ENCODE measurements at regions not wholly inside any gene's neighbourhood (a gene's known extent, or its start where the extent isn't known, plus 50 kb on each side); places are given as distances from the start of the nearest gene placed in this dataset.
"Not testable (repeated sequence)": the region's sequence is repeated elsewhere in the genome, so short reads cannot be mapped to it uniquely, and the experiment has no call there.

DNA sequence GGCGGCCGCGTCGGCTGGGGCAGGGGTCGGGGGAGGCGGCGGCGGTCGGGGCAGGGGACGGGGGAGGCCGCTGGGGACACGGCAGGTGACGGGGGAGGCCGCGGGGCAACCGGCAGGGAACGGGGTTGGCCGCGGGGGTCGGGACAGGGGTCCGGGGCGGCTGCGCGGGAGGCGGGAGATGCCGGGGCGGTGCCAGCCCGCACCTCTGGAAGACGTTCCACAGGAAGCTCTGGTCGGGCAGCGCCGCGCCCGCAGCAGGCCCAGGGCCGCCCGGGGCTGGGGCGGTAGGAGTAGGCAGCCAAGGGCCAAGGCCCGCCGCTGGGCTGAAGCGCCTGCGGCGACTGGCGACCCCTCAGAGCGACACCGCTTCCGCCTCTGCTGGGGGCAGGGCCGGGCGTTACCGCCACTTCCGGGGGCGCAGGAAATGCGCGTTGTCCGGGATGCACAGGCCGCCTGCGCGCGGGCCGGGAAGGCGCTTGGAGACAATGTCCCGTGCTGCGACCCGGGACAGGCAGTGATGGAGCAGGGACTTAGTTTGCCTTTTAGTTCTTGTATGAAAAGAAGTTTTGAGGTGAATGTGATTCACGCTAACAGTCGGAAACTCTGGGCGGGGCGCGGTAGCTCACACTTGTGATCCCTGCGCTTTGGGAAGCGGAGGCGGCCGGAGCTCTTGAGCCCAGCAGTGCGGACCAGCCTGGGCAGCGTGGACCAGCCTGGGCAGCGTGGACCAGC, 110.0 kb upstream of the LPCAT1 start:
- no peaks in the 10 kb centered on the region for H3K27me3 Mint-ChIP-seq
- peak overlapping the region; percentile 96 for H3K27ac Mint-ChIP-seq
- intact Hi-C loops (cut with micrococcal nuclease): no loop called here
- POLR2A ChIA-PET: interaction anchor here (0.9 to 1.6 kb wide), 4 partner anchors 15 to 499 kb away, joined by 3 to 4 read pairs (median 3); partner anchors contain the start of genes CLPTM1L and NDUFS6
- H3K4me3 Mint-ChIP-seq: peak overlapping the region; percentile 92
- CTCF ChIA-PET: interaction anchor here (1.3 to 1.7 kb wide), 2 partner anchors 10 to 11 kb away, joined by 4 to 14 read pairs; no protein-coding TSS in a partner anchor
- ATAC-seq (peak; percentile 87), DNase-seq (peak; percentile 85)
- H3K9me3 Mint-ChIP-seq: no peaks in the 10 kb centered on the region
- peaks cover 9% of the 10 kb centered on the region for H3K36me3 Mint-ChIP-seq (ENCODE audit: low read depth)
- TF ChIP-seq, protein P1, sequence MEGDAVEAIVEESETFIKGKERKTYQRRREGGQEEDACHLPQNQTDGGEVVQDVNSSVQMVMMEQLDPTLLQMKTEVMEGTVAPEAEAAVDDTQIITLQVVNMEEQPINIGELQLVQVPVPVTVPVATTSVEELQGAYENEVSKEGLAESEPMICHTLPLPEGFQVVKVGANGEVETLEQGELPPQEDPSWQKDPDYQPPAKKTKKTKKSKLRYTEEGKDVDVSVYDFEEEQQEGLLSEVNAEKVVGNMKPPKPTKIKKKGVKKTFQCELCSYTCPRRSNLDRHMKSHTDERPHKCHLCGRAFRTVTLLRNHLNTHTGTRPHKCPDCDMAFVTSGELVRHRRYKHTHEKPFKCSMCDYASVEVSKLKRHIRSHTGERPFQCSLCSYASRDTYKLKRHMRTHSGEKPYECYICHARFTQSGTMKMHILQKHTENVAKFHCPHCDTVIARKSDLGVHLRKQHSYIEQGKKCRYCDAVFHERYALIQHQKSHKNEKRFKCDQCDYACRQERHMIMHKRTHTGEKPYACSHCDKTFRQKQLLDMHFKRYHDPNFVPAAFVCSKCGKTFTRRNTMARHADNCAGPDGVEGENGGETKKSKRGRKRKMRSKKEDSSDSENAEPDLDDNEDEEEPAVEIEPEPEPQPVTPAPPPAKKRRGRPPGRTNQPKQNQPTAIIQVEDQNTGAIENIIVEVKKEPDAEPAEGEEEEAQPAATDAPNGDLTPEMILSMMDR (IDR thresholded peaks at IDR 0.05): no peak
- H3K4me1 Mint-ChIP-seq (ENCODE audit: low read depth): peaks cover 35% of the 10 kb centered on the region

DNA sequence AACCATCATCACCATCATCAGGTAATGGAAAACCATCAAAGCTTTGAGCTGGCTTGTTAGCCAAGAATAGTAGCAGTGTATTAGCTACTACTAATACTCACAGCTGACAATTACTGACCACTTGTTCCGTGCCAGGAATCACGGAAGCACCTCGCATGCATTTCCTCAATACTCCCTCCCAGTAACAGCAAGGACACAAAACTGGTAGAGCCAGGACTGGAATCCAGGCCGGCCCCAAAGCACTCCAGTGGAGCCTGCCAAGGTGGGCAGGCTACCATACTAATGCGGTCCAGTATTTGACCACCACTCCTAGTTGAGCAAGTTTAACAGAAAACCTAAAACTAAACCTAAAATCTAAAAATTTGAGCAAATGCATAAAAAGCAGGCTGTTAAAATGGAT, 107.2 kb upstream of the LPCAT1 start:
- CTCF ChIA-PET: not testable (repeated sequence)

GRCh38 chr5:1626397-1626796, 102.6 kb upstream of the LPCAT1 start:
- H3K9me3 Mint-ChIP-seq, POLR2A ChIA-PET: not testable (repeated sequence)

More for the DNA sequence above, 107.2 kb upstream of the LPCAT1 start:
- ATAC-seq; POLR2A ChIA-PET; H3K4me3 Mint-ChIP-seq; DNase-seq; H3K27ac Mint-ChIP-seq; intact Hi-C loops (cut with micrococcal nuclease); H3K9me3 Mint-ChIP-seq; H3K27me3 Mint-ChIP-seq: not testable (repeated sequence)
- Mint-ChIP-seq H3K36me3 (ENCODE audit: low read depth) (peaks cover 12% of the 10 kb centered on the region), H3K4me1 (ENCODE audit: low read depth) (peaks cover 32% of the 10 kb centered on the region)

DNA sequence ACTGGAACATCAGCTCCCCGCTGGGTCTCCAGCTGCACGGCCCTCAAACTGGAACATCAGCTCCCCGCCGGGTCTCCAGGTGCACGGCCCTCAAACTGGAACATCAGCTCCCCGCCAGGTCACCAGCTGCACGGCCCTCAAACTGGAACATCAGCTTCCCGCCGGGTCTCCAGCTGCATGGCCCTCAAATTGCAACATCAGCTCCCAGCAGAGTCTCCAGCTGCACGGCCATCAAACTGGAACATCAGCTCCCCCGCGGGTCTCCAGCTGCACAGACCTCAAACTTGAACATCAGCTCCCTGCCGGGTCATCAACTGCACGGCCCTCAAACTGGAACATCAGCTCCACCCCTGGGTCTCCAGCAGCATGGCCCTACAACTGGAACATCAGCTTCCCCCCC, 95.8 kb upstream of the LPCAT1 start:
- POLR2A ChIA-PET; H3K4me1 Mint-ChIP-seq (ENCODE audit: low read depth); intact Hi-C loops (cut with micrococcal nuclease); DNase-seq; ATAC-seq; H3K27ac Mint-ChIP-seq; H3K9me3 Mint-ChIP-seq; H3K36me3 Mint-ChIP-seq (ENCODE audit: low read depth); CTCF ChIA-PET; H3K27me3 Mint-ChIP-seq; H3K4me3 Mint-ChIP-seq: not testable (repeated sequence)

More at GRCh38 chr5:1626397-1626796, 102.6 kb upstream of the LPCAT1 start:
- ATAC-seq; H3K4me1 Mint-ChIP-seq (ENCODE audit: low read depth); H3K27ac Mint-ChIP-seq; H3K27me3 Mint-ChIP-seq; DNase-seq; intact Hi-C loops (cut with micrococcal nuclease); H3K4me3 Mint-ChIP-seq; CTCF ChIA-PET: not testable (repeated sequence)
- H3K36me3 Mint-ChIP-seq (ENCODE audit: low read depth): peaks cover 12% of the 10 kb centered on the region

GRCh38 chr5:1618296-1618865, 94.6 kb upstream of the LPCAT1 start:
- H3K9me3 Mint-ChIP-seq; H3K27ac Mint-ChIP-seq; H3K36me3 Mint-ChIP-seq (ENCODE audit: low read depth); H3K4me3 Mint-ChIP-seq; DNase-seq; H3K4me1 Mint-ChIP-seq (ENCODE audit: low read depth); H3K27me3 Mint-ChIP-seq; intact Hi-C loops (cut with micrococcal nuclease); ATAC-seq: not testable (repeated sequence)
- ChIA-PET POLR2A (interaction anchor here (0.6 to 0.9 kb wide), 3 partner anchors 16 to 435 kb away, joined by 3 to 4 read pairs (median 3); partner anchors contain the start of gene LPCAT1), CTCF (interaction anchor here (0.7 kb wide), 2 partner anchors 27 to 47 kb away, joined by 3 read pairs; no protein-coding TSS in a partner anchor)

DNA sequence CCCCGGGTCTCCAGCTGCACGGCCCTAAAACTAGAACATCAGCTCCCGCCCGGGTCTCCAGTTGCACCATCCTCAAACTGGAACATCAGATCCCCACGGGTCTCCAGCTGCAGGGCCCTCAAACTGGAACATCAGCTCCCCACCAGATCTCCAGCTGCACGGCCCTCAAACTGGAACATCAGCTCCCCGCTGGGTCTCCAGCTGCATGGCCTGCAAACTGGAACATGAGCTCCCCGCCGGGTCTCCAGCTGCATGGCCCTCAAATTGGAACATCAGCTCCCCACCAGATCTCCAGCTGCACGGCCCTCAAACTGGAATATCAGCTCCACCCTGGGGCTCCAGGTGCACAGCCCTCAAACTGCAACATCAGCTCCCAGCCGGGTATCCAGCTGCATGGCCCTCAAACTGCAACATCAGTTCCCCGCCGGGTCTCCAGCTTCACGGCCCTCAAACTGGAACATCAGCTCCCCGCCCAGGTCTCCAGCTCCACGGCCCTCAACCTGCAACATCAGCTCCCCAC, 93.5 kb upstream of the LPCAT1 start:
- H3K4me3 Mint-ChIP-seq; H3K27me3 Mint-ChIP-seq; POLR2A ChIA-PET; CTCF ChIA-PET; intact Hi-C loops (cut with micrococcal nuclease); DNase-seq; ATAC-seq; H3K9me3 Mint-ChIP-seq; H3K4me1 Mint-ChIP-seq (ENCODE audit: low read depth); H3K27ac Mint-ChIP-seq; H3K36me3 Mint-ChIP-seq (ENCODE audit: low read depth): not testable (repeated sequence)

DNA sequence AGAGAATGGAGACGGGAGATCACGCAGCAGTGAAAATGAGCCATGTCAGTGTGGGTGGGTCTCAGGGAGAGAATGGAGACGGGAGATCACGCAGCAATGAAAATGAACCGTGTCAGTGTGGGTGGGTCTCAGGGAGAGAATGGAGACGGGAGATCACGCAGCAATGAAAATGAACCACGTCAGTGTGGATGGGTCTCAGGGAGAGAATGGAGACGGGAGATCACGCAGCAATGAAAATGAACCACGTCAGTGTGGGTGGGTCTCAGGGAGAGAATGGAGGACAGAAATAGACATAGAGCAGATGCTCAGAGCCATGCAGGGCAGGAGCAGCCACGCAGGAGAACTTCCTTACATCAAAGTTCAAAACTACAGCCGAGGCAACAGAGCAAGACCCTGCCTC, 89.8 kb upstream of the LPCAT1 start:
- POLR2A ChIA-PET; H3K9me3 Mint-ChIP-seq; intact Hi-C loops (cut with micrococcal nuclease); H3K27me3 Mint-ChIP-seq; H3K36me3 Mint-ChIP-seq (ENCODE audit: low read depth); H3K27ac Mint-ChIP-seq; ATAC-seq; H3K4me1 Mint-ChIP-seq (ENCODE audit: low read depth); H3K4me3 Mint-ChIP-seq; DNase-seq; CTCF ChIA-PET: not testable (repeated sequence)

DNA sequence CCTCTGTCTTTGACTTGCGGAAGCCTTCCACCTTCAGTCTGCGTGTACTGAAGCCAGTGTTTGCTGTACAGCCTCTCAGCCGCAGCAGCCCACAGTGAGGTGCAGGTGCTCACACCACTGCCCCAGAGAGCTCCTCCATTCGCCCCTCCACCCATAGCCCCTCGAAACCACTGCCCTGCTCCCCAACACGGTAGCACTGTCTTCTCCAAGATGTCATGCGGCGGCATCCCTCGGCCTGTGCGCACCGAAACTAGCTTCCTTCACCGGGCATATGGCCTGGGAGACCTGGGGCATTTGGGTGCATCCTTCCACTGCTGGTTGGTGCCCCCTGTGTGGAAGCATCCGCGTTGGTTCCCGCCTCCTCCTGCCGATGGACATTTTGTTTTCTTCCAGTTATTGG, 86.8 kb upstream of the LPCAT1 start:
- H3K27me3 Mint-ChIP-seq; H3K27ac Mint-ChIP-seq; ATAC-seq; CTCF ChIA-PET; DNase-seq; H3K4me3 Mint-ChIP-seq; intact Hi-C loops (cut with micrococcal nuclease); POLR2A ChIA-PET; H3K36me3 Mint-ChIP-seq (ENCODE audit: low read depth); H3K9me3 Mint-ChIP-seq: not testable (repeated sequence)
- peaks cover 18% of the 10 kb centered on the region for H3K4me1 Mint-ChIP-seq (ENCODE audit: low read depth)

- intact Hi-C loops (cut with micrococcal nuclease); POLR2A ChIA-PET; DNase-seq; H3K27ac Mint-ChIP-seq; CTCF ChIA-PET; H3K4me3 Mint-ChIP-seq; H3K9me3 Mint-ChIP-seq; H3K36me3 Mint-ChIP-seq (ENCODE audit: low read depth); H3K27me3 Mint-ChIP-seq; ATAC-seq: not testable (repeated sequence)
- H3K4me1 Mint-ChIP-seq (ENCODE audit: low read depth): peaks cover 18% of the 10 kb centered on the region
Measured at GRCh38 chr5:1609111-1609510, 85.4 kb upstream of the LPCAT1 start.

DNA sequence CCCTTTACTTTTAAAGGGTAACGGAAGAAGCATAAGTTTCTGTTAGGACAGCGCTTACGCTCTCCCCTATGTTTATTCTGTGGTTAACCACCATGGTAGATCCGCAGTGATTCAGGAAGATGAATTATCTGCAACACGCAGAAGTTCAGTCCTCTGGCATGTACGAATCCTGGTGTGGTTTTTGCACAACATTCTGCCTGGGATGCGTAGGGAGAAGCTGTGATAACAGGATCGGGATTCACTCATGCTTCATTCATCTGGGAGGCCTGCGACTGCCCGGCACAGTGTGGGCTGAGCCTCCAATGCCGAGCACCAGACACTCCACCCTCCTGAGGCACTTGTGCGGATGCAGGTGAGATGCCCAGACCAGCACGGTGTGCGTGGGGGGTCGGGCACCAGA, 84.6 kb upstream of the LPCAT1 start:
- H3K4me3 Mint-ChIP-seq; H3K27ac Mint-ChIP-seq; H3K36me3 Mint-ChIP-seq (ENCODE audit: low read depth); H3K9me3 Mint-ChIP-seq; POLR2A ChIA-PET; H3K27me3 Mint-ChIP-seq; intact Hi-C loops (cut with micrococcal nuclease); CTCF ChIA-PET: not testable (repeated sequence)
- H3K4me1 Mint-ChIP-seq (ENCODE audit: low read depth): peaks cover 18% of the 10 kb centered on the region
- peak; percentile 80 for ATAC-seq
- peak; percentile 23 for DNase-seq

DNA sequence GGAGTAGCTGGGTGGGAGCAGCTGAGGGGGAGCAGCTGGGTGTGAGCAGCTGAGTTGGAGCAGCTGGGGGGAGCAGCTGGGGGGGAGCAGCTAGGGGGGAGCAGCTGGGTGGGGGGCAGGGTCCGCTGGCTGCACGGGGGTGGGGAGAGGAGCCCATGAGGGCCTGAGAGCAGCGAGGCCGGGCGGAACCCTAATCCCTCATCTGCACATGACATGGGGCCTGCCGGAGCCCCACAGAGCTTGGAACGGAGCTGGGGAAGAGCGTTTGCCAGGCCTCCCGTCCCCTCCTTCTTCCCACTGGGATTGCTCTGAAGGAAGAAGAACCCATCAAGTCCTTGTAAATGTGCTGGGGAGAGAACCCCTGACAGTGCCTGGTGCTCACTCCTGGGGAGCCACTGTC, 83.2 kb upstream of the LPCAT1 start:
- ATAC-seq; H3K36me3 Mint-ChIP-seq (ENCODE audit: low read depth); intact Hi-C loops (cut with micrococcal nuclease); H3K27me3 Mint-ChIP-seq; H3K9me3 Mint-ChIP-seq; DNase-seq; H3K4me3 Mint-ChIP-seq; POLR2A ChIA-PET; H3K27ac Mint-ChIP-seq: not testable (repeated sequence)
- H3K4me1 Mint-ChIP-seq (ENCODE audit: low read depth): peaks cover 18% of the 10 kb centered on the region
- CTCF ChIA-PET: interaction anchor here (1.1 to 1.8 kb wide), 2 partner anchors 38 to 438 kb away, joined by 3 to 5 read pairs; no protein-coding TSS in a partner anchor
